Osteocyte (in vitro differentiated cells): ENCODE measurements at regions not wholly inside any gene's neighbourhood (a gene's known extent, or its start where the extent isn't known, plus 50 kb on each side); places are given as distances from the start of the nearest gene placed in this dataset.

Experiments
- DNase-seq: peaks from one replicate; pipeline ENCODE4 v3.0.0; 2021; ENCODE audit warnings: mixed read lengths; ENCODE audit not compliant: unreplicated experiment; ENCODE audit errors: extremely low spot score
- H3K27ac Mint-ChIP-seq: one replicate; pipeline ENCODE4 v1.8.0; 2021; ENCODE audit warnings: mild to moderate bottlenecking, mixed read lengths; ENCODE audit not compliant: unreplicated experiment
- H3K27me3 Mint-ChIP-seq: one replicate; pipeline ENCODE4 v1.8.0; 2021; ENCODE audit warnings: mixed read lengths; ENCODE audit not compliant: unreplicated experiment
- H3K36me3 Mint-ChIP-seq: one replicate; pipeline ENCODE4 v1.8.0; 2021; ENCODE audit warnings: mixed read lengths; ENCODE audit not compliant: unreplicated experiment
- H3K4me1 Mint-ChIP-seq: one replicate; pipeline ENCODE4 v1.8.0; 2021; ENCODE audit warnings: mixed read lengths; ENCODE audit not compliant: unreplicated experiment
- H3K4me3 Mint-ChIP-seq: one replicate; pipeline ENCODE4 v1.8.0; 2021; ENCODE audit warnings: mild to moderate bottlenecking, moderate library complexity, mixed read lengths; ENCODE audit not compliant: unreplicated experiment
- H3K9me3 Mint-ChIP-seq: one replicate; pipeline ENCODE4 v1.8.0; 2021; ENCODE audit warnings: mixed read lengths; ENCODE audit not compliant: unreplicated experiment
- TF ChIP-seq, protein P1 (sequence below): fragments of 200-600 bp; sonication (generic); IDR thresholded peaks from 2 replicates; pipeline ENCODE4 v1.5.0; 2021; ENCODE audit warnings: antibody characterized with exemption, mild to moderate bottlenecking, moderate library complexity

DNA sequence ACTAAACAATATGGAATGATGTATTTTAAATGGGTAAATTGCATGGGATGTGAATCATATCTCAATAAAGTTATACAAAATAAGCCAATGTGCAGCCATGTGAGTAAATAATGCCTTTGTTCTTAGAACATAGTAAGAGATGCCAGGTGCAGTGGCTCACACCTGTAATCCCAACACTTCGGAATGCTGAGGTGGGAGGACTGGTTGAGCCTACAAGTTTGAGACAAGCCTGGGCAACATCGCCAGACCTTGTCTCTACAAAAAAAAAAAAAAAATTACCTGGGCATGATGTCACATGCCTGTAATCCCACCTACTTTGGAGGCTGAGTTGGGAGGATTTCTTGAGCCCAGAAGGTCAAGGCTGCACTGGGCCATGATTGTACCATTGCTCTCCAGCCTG, 230.7 kb downstream of the RFC3 start:
- TF ChIP-seq, protein P1, sequence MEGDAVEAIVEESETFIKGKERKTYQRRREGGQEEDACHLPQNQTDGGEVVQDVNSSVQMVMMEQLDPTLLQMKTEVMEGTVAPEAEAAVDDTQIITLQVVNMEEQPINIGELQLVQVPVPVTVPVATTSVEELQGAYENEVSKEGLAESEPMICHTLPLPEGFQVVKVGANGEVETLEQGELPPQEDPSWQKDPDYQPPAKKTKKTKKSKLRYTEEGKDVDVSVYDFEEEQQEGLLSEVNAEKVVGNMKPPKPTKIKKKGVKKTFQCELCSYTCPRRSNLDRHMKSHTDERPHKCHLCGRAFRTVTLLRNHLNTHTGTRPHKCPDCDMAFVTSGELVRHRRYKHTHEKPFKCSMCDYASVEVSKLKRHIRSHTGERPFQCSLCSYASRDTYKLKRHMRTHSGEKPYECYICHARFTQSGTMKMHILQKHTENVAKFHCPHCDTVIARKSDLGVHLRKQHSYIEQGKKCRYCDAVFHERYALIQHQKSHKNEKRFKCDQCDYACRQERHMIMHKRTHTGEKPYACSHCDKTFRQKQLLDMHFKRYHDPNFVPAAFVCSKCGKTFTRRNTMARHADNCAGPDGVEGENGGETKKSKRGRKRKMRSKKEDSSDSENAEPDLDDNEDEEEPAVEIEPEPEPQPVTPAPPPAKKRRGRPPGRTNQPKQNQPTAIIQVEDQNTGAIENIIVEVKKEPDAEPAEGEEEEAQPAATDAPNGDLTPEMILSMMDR, result no peak
- Mint-ChIP-seq H3K4me1 (peaks cover 9% of the 10 kb centered on the region), H3K9me3 (peaks cover 25% of the 10 kb centered on the region), H3K4me3 (no peak overlapping the region), H3K27me3 (no peaks in the 10 kb centered on the region), H3K27ac (no peak overlapping the region), H3K36me3 (no peaks in the 10 kb centered on the region)
- DNase-seq, result no peak

DNA sequence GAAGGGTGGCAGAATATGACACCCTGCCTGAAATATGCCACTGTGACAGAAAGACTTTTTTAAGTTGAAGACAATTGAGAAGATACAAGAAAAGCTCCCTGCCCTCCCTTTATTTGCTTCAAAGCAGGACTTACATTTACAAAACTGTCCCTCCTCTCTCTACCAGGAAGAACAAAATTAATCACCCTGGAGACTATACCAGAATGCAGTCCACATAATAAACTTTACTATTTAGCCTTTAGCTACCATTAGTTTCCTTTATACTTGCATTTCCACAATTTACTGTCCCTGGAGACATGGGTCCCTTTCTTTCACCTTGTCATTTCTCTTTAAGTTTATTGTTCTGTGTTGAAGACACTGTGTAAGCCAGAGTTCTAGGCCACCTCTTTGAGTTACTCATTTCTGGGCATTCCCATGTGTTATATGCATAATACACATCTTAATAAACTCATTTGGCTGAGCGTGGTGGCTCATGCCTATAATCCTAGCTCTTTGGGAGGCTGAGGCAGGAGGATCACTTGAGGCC, 238.8 kb downstream of the RFC3 start:
- H3K27ac Mint-ChIP-seq, result no peak overlapping the region
- TF ChIP-seq, protein P1, result no peak
- peaks cover 4% of the 10 kb centered on the region for H3K4me1 Mint-ChIP-seq

DNA sequence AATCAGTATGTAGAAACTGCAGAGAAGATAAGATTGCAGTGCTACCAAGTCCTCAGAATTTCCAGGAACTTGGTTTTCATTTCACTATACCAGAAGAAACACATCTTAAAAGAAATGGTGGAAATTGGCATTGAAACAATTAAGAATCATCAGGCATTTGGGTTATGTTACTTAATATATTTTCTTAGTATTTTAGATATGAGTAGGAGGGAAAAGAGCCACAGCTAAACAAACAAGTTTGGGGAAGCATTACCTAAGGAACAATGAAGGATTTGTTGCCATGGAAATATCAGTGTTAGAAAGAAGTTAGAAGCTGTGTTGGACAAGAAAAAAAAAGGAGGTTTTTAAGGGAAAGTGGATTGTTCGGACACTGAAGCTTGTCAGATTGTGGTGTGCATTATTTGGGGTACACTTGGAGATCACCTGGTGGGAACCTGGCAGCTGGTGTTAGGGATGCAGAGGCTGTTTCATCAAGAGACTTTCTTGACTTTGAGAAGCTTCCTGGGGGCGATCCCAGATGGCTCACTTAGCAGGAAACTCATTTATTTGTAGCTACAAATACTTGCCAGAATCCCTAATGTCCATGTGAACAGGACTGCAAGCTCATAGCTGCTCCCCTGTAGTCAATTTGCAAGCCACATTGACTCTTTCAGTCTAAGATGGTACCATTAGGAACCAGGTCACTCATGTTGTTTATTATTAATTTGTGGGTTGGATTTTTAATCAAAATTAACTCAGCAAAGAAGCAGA, 246.7 kb downstream of the RFC3 start:
- Mint-ChIP-seq H3K27me3 (no peaks in the 10 kb centered on the region), H3K27ac (no peak overlapping the region), H3K4me3 (no peak overlapping the region), H3K36me3 (no peaks in the 10 kb centered on the region), H3K9me3 (no peaks in the 10 kb centered on the region), H3K4me1 (peaks cover 2% of the 10 kb centered on the region)
- TF ChIP-seq, protein P1, result no peak
- DNase-seq, result no peak

More for the DNA sequence above, 238.8 kb downstream of the RFC3 start:
- Mint-ChIP-seq H3K36me3 (no peaks in the 10 kb centered on the region), H3K4me3 (no peak overlapping the region), H3K9me3 (peaks cover 11% of the 10 kb centered on the region), H3K27me3 (no peaks in the 10 kb centered on the region)
- no peak for DNase-seq

DNA sequence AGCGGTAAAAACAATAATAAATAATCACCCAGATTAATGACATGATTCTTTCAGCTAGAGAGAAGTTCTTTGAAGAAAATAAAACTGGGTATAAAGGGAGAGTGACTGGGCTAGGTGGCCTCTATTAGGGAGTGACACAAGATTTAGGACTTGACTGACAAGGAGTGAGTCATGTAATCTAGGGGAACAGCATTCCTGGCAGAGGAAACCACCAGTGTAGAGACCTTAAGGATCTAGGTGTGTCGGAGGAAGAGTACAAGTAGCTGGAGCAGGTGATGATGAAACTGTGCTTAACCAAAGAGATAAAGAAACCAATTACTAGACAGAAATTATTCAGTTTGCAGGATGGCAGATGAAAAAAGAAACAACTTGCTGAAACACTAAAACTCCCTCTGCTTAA, 248.0 kb downstream of the RFC3 start:
- Mint-ChIP-seq H3K27ac (no peak overlapping the region), H3K4me1 (peaks cover 2% of the 10 kb centered on the region)

DNA sequence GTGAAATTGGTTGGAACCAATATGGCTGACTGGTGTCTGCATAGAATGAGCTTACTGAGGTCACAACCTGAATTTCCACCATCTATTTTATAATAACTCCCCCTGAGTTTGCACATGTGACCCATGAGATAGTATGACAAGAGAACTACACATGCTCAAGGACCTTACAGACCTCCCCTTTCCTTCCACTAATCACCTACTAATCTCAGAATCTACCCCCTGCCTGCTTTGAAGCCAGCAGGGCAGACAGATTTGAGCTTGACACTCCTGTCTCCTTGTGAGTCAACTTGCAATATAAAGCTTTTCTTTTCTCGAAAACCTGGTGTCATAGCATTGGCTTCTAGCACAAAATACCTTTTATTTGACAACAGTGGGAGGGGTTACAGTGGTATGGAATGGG, 248.4 kb downstream of the RFC3 start:
- Mint-ChIP-seq H3K4me3 (no peak overlapping the region), H3K27ac (no peak overlapping the region), H3K9me3 (peaks cover 8% of the 10 kb centered on the region), H3K4me1 (peaks cover 2% of the 10 kb centered on the region), H3K36me3 (no peaks in the 10 kb centered on the region), H3K27me3 (no peaks in the 10 kb centered on the region)
- TF ChIP-seq, protein P1, result no peak
- no peak for DNase-seq

More for the DNA sequence above, 248.0 kb downstream of the RFC3 start:
- Mint-ChIP-seq H3K4me3 (no peak overlapping the region), H3K36me3 (no peaks in the 10 kb centered on the region), H3K9me3 (peaks cover 8% of the 10 kb centered on the region), H3K27me3 (no peaks in the 10 kb centered on the region)
- TF ChIP-seq, protein P1, result no peak
- DNase-seq, result no peak
